SU-DHL-6 (cell line): ENCODE measurements at regions not wholly inside any gene's neighbourhood (a gene's known extent, or its start where the extent isn't known, plus 50 kb on each side); places are given as distances from the start of the nearest gene placed in this dataset.

ENCODE experiments used
- H2AFZ ChIP-seq: fragments of 200-600 bp; sonication (generic); 2 replicates; pipeline ENCODE4 v1.6.1; 2014; ENCODE audit warnings: low read depth, mild to moderate bottlenecking, moderate library complexity, mixed read lengths, antibody characterized with exemption, low read length; ENCODE audit not compliant: severe bottlenecking
- H3F3A ChIP-seq: fragments of 200-600 bp; shearing (Covaris generic); 2 replicates; pipeline ENCODE4 v1.6.0; 2016; ENCODE audit warnings: antibody characterized with exemption, mild to moderate bottlenecking; ENCODE audit not compliant: insufficient read depth
- H3K27ac ChIP-seq: fragments of 200-600 bp; sonication (generic); 2 replicates; pipeline ENCODE4 v1.5.1; 2016; ENCODE audit warnings: low read depth, mild to moderate bottlenecking, low read length, moderate library complexity, mixed read lengths
- H3K27me3 ChIP-seq: fragments of 200-600 bp; sonication (generic), shearing (Covaris generic); 2 replicates; pipeline ENCODE4 v1.6.0; 2014; ENCODE audit warnings: mild to moderate bottlenecking, low read length
- H3K36me3 ChIP-seq: fragments of 200-600 bp; sonication (generic); 2 replicates; pipeline ENCODE4 v1.6.1; 2014; ENCODE audit warnings: mild to moderate bottlenecking, low read length, mixed read lengths
- H3K4me2 ChIP-seq: fragments of 300-600, 200-600 bp; shearing (Covaris generic), sonication (generic); 2 replicates; pipeline ENCODE4 v1.6.0; 2014; ENCODE audit warnings: low read length, low read depth, mild to moderate bottlenecking; ENCODE audit not compliant: poor library complexity, severe bottlenecking
- H3K4me3 ChIP-seq: fragments of 200-600 bp; sonication (generic); 2 replicates; pipeline ENCODE4 v1.5.1; 2014; ENCODE audit warnings: antibody characterized with exemption, low read length, mild to moderate bottlenecking, mixed read lengths; ENCODE audit not compliant: insufficient read depth, poor library complexity, severe bottlenecking
- H3K79me2 ChIP-seq: fragments of 200-600 bp; sonication (generic); 2 replicates; pipeline ENCODE4 v1.6.1; 2014; ENCODE audit warnings: mild to moderate bottlenecking, low read length, moderate library complexity; ENCODE audit not compliant: insufficient read depth
- H3K9ac ChIP-seq: fragments of 200-600 bp; sonication (generic); 2 replicates; pipeline ENCODE4 v1.7.0; 2014; ENCODE audit warnings: mild to moderate bottlenecking, low read length
- H3K9me2 ChIP-seq: fragments of 200-600 bp; sonication (generic); replicated peaks from 2 replicates; pipeline ENCODE4 v1.6.1; 2014; ENCODE audit warnings: low read length; ENCODE audit not compliant: insufficient read depth
- H3K9me3 ChIP-seq: fragments of 200-600 bp; sonication (generic); 2 replicates; pipeline ENCODE4 v1.6.1; 2014; ENCODE audit warnings: low read length, mixed read lengths; ENCODE audit not compliant: insufficient read depth
- H4K20me1 ChIP-seq: fragments of 200-600 bp; sonication (generic); 2 replicates; pipeline ENCODE4 v1.6.1; 2014; ENCODE audit warnings: low read depth, mild to moderate bottlenecking, antibody characterized with exemption, low read length, moderate library complexity, mixed read lengths
- CTCF ChIP-seq: fragments of 200-600 bp; sonication (generic); IDR thresholded peaks from one replicate; pipeline ENCODE4 v1.5.1; 2017; ENCODE audit warnings: antibody characterized with exemption, mild to moderate bottlenecking, low read length, moderate library complexity; ENCODE audit not compliant: insufficient read depth, poor library complexity, severe bottlenecking
- EZH2phosphoT487 ChIP-seq: fragments of 200-600 bp; sonication (generic), shearing (Covaris generic); conservative IDR thresholded peaks from 2 replicates; pipeline ENCODE4 v1.6.1; 2018; ENCODE audit warnings: mild to moderate bottlenecking, antibody characterized with exemption, low read length, moderate library complexity, mixed read lengths

GRCh38 chr12:20317554-20317953 lies 50.8 kb upstream of the PDE3A start:
- no peak overlapping the region for H2AFZ ChIP-seq
- no peaks in the 10 kb centered on the region for H3K9me3 ChIP-seq
- no peaks in the 10 kb centered on the region for H3K36me3 ChIP-seq
- no peak overlapping the region for H3K4me3 ChIP-seq
- no peak overlapping the region for H3K4me2 ChIP-seq
- no peaks in the 10 kb centered on the region for H3K27me3 ChIP-seq
- no peaks in the 10 kb centered on the region for H3F3A ChIP-seq
- H3K27ac ChIP-seq = no peak overlapping the region
- no peaks in the 10 kb centered on the region for H4K20me1 ChIP-seq
- TF ChIP-seq CTCF (no peak), EZH2phosphoT487 (no peak)
- no peak overlapping the region for H3K9ac ChIP-seq
- no peaks in the 10 kb centered on the region for H3K9me2 ChIP-seq
- no peaks in the 10 kb centered on the region for H3K79me2 ChIP-seq
